ENCODE measurements at regions not wholly inside any gene's neighbourhood (a gene's known extent, or its start where the extent isn't known, plus 50 kb on each side); places are given as distances from the start of the nearest gene placed in this dataset.

DNA sequence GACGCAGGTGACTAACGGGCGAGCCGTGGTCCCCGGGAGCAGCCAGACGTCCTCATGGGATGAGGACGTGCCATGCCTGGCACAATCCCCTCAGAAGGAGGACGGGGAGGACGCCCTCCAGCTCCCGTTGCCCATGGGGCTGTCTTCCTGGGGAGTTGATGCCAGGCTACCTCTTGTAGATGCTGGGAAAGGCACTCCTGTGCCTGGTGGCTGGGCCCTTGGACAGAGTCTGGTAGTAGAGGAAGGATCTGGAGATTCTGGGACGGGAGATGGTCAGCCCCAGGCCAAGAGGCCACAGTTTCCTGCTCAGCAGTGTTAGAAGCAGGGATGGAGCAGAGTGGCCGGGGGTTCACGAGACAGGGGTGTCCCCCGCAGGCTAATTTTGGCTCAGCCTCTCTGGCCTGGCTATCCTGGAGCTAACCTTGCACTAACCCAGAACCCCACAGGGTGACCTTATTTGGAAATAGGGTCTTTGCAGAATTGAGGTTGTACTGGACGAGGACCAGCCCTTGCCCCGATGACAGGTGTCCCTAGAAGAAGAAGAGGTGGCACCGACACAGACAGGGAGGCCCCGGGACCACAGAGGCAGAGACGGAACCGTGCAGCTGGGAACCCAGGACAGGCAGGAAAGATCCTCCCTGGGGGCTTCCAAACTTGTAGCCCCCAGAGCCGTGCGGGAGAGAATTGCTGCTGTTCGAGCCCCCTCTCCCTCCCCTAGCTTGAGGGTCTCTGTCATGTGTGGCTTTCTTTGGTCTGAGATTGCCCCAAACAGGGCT lies 50.1 kb upstream of the ADRA2C start:
- DNase-seq (ENCODE audit: low spot score) = no peak

DNA sequence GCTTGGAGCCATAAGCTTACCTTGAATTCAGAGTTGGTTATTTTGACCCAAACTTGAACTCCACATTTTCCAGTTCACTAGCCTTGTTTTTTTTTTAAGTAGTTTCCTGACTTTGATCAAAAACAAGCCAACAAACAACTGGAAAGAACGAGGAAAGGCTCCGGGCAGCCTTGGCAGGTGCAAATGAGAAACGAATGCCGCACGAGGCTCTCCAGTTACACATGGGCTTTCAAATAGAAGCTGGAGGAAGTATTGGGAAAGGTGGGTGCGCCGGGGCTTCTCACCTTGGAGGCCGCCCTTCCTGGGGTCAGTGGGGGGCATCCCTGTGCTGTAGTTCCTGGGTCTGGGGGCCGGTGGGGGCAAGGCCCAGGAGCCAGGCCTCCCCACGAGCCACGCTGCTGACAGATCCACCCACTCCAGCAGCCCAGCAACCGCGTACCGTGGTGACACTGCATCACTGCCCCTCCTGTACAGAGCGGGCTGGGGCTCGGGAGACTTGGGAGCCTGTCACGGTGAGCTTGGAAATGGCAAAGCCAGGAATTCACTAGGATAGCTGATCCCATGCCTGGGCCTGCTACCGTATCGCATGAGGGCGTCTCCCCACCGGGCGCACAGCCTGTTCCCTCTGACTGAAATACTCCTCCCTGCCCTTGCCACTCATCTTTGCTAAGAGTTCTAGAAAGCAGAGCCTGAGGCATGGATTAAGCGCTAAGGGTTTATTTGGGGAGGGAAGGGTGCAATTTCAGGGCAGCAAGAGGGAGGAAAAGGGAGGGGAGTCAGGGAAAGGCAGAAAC lies 50.9 kb upstream of the ADRA2C start:
- no peak for DNase-seq (ENCODE audit: low spot score)

DNA sequence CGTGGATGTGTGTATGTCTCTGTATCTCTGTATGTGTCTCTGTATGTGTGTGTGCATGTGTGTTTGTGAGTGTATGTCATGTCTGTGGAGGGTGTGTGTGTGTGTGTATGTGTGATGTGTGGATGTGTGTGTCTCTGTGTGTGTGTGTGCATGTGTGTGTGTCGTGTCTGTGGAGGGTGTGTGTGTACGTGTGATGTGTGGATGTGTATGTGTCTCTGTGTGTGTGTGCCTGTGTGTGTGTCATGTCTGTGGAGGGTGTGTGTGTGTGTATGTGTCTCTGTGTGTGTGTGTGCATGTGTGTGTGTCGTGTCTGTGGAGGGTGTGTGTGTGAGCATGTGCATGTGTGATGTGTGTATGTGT lies 51.6 kb upstream of the ADRA2C start:
- DNase-seq (ENCODE audit: low spot score) = no peak

DNA sequence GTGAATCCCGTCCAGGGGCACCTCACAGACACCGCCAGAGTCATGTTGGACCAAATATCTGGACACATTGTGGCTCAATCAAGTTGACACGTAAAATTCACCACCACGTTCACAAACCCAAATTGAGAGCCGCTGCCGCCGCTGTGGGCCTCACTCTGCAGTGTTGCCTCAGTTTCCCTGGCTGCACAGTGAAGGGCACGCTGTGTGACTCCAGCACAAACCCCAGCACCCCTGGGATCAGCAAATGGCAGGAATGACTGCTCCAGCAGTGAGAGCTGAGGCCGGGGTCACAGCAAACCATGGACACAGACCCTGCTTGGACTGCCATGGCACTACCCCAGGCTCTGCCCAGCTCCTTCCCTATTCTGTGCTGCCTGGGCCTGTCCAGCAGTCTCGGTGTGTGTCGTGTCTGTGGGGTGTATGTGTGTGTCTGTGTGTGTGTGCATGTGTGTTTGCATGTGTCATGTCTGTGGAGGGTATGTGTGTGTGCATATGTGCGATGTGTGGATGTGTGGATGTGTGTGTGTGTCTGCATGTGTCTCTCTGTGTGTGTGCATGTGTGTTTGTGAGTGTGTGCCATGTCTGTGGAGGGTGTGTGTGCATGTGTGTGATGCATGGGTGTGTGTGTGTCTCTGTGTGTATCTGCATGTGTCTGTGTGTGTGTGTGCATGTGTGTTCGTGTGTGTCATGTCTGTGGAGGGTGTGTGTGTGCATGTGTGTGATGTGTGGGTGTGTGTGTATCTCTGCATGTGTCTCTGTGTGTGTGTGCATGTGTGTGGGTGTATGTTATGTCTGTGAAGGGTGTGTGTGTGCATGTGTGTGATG lies 52.2 kb upstream of the ADRA2C start:
- DNase-seq (ENCODE audit: low spot score) = no peak

DNA sequence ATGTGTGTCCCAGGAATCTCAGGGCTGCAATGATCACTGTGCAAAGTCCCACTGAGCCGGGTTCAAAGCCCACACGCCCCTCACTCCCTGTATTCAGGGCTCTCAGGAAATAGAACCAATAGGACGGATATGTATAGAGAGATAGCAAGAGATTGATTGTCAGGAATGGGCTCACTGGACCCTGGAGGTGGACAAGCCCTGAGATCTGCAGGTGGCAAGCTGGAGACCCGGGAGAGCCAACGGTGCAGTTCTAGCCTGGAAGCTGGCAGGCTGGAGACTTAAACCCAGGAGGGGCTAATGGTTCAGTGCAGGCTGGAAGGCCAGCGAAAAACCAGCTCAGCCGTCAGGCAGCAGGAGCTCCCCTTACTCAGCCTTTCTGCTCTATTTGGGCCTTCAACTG lies 52.8 kb upstream of the ADRA2C start:
- no peak for DNase-seq (ENCODE audit: low spot score)

DNA sequence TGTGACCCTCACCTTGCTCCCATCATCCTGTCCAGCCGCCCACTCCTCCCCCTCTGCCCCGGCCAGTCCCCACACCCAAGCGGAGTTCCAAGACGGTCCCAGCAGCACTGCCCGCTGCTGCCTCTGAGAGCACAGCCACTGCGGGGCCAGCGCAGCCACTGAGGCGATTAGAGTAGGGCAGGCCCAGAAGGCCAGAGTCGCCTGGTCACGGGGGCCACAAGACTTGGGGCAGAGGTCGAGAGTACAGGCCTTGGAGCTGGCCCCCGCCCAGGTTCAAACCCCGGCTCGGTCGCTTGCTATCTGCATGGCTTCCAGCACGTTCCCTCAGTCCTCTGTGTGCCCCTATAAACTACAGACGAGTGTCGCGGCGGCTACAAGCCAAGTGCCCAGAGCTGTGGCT lies 53.2 kb upstream of the ADRA2C start:
- DNase-seq (ENCODE audit: low spot score) = no peak

DNA sequence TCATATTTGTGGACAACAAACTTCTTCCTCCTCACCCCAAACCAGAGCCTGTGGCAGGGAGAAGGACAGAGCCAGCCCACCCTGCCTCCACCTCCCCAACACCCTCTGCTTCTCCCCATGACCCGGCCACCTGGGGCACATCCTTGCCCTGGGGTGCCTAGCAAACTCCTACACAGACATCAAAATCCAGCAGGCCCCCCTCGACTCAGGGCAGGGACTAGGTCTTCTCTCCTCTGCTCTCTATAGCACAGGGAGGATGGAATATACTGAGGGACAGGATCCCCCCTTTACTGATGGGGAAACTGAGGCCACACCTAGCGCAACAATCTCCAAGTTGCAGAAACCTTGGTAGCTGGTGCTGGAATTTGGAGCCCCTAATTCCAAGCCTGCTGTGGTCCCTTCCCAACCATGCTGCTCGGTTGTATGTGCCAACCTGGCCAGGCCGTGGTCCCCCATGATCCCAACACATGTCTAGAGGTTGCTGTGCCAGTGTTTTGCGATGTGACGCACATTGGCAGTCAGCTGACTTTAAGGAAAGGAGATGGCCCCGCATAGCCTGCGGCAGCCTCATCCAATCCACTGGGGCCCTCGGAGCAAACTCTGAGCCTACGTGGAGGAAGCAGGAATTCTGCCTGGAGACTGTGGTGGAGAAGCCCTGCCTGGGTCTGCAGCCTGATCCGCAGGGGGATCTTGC lies 53.9 kb upstream of the ADRA2C start:
- DNase-seq (ENCODE audit: low spot score) = no peak

DNA sequence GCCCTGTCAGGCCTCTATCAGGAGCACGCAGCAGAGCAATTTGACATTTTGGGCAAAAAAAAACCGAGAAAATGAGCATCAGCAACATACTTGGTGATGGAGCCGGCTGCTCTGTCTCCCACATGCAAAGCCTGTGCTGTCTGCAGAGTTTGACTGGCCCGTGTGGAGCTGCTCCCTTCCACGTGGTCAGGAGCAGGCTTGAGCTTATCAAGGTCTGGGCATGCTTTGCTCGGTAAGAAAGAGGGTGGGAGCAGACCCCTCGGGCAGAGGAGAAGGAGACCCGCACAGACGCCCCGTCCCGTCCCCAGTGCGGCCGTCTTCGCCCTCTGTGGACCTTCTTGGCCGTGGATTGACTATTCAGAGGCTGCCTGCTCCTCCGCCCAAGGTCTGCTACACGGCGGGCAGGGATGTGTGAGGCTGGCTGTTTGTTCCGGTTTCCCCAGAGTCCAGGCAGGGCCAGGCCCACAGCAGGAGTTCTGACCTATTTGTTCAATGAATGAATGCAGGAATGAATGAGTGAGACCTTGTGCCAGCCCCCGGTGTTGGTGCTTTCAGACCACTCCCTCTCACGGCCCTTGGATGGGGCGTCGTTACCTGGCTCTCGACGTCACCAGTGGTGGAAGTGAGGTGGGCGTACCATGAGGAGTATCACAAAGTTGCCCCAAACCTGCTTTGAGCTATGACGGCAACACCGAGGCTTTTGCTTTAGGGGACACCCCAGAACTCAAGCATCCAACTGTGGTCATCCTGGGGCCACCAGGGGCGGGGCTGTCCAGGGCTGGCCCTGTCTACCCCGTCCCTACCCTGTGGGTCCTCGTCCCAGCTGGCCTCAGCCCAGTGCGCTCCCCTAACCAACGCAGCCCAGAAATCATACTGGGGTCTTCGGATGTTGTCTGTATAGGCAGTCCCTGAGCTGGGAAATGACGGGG lies 54.7 kb upstream of the ADRA2C start:
- no peak for DNase-seq (ENCODE audit: low spot score)

DNA sequence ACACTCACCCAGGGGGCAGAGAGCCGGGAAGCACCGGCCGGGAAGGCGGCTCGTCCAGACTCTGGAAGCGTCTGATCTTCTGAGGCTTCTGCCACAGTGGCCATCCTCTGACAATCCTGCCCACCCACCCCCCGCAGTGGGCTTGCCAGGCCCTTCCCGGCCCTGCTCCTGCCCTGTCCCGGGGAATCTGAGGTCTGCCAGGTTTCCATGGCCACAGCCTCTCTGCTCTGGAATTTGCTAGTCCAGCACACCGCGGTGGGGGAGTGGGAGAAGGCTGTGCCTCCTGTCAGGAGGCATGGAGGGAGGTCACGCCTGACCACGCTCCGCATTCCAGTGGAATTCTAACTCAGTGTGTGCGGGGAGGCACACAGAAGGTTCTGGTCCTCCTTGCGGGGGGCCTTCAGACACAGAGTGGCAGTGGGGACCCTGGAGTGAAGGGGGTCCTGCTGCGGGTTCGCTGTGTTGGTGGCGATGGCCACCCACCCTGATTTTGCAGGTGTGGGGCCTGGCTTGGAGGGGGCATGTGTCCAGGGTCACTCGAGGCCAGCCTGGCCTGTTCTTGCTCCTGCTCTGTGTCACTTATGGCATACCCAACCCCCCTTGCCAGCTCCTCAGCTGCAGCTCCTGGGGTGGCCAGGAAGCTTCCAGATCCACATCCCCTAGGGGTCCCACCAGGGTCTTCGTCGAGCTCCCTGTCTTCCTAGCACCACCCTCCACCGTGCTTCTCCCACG lies 55.6 kb upstream of the ADRA2C start:
- peak; percentile 69 for DNase-seq (ENCODE audit: low spot score)

DNA sequence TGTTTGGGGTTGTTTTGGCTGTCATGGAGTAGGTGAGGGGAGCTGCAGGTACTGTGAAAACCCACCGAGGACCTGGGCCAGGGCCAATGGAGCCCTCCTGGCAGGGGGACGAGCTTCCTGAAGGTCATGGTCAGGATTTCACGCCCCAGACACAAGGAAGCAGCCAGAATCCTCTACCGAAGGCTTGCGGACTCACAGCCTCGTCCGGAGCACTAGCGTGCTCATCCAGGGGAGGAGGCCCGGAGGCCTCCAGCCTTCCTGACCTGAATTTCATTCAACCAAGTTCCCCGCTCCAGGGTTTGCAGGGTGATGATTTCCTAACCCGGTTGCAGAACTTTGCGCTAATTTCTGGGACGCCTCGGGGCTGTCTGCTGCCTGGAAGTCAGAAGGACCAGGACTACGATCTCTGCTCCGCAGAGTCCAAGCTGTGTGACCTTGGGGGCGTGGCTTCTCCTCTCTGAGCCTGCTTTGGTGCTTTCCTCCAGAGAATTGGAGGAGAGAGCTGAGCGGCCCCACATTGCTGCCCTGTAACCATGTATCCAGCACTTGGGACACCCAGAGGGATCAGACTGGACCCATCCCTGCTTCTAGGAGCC lies 56.2 kb upstream of the ADRA2C start:
- no peak for DNase-seq (ENCODE audit: low spot score)

DNA sequence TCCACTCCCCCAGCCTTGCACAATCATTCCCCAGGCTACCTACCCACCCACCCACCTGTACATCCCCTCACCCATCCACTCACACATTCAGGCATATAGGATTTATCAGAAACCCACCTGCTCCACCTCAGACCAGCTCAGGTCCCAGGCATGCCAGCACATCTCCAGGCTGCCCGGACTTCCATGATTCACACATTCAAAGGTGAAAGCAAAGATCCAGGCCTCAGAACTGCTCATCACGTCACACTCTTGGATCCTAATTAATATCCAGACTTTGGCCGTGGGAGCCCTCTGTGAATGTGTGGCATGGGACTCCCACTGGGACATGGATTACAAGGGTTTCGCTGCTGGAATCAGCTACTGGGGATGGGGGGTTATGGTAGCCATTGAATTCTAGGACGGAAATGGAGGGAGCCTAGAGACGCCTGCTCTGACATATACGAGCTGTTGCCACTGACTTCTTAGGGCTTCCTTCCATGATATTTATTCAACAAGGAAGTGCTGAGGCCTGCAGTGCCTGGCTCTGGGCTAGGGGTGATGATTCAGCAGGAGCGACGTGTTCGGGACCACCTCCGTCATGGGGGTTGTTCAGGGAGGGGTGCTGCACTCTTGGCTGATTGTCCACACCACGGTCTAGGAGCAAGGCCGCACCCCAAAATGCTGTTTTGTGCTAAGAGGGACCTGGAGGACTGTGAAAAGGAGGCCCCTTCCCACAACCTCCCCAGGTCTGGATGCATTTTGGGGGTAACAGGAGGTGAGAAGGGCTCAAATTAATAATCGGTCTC lies 56.9 kb upstream of the ADRA2C start:
- no peak for DNase-seq (ENCODE audit: low spot score)

DNA sequence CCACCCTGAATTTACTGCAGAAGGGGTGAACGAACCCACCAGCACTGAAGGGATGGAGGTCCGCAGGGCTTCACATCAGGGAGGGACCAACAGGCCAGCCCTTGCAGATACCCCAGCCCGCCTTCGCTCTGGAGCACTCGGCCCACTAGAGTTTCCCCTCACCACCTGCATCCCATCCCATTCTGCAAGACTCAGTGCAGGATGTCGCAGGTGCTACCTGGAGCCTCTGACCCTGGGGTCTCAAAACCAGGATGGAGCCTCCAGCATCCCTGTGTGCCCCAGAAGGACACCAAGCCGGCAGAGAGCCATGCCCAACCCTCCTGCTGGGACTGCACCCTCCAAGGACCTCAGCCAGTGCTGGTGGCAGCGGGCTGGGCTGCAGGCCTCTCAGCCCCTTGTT lies 57.6 kb upstream of the ADRA2C start:
- DNase-seq (ENCODE audit: low spot score) = no peak

DNA sequence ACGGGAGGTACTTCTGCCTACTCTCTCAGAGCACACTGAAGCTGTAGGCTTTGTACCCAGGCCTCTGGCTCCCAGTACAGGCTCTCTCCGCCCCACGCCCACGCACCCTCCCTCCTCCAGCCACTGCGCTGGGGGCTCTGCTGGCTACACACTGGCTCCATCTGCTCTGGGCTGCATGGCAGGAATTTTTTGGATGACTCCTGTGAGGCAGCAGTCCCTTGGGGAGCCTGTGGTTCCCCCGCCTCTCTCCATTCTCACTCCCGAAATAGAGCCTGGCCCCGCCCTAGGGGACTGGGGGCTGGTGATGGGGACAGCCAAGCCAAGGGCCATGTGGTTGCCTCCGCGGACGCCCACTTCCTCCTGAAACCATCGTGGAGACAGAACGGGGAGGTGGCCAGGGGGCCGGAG lies 58.1 kb upstream of the ADRA2C start:
- DNase-seq (ENCODE audit: low spot score) = no peak

DNA sequence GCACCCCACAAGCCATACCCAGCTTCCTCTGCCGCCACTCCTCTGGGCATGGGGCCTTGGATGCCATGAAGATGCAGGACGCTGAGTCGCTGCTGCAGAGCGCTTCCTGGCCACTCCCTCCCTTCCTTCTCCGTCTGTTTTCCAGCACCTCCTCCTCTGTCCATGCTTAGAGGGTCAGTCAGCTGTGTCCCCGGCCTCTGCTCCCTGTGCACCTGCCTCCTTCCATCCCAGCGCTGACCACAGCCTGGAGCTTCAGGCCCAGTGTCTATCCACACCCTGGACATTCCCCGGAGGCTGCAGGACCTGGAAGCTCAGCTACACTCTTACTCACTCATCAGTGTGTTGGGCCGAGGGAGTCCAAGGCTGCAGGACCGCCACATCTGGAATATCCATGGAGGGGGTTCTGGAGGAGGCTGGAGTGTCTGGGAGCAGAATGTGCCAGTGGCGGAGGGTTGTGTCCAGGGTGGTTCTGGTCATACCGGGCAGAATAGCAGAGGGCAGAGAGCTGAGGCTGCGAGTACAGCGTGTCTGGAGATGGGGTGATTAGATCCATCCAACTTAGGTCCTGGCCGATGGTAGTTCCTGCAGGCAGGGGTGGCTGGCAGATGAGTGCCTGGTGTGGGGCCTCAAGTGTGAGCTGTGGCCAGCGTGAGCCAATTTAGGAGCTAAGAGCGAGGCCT lies 58.6 kb upstream of the ADRA2C start:
- no peak for DNase-seq (ENCODE audit: low spot score)

DNA sequence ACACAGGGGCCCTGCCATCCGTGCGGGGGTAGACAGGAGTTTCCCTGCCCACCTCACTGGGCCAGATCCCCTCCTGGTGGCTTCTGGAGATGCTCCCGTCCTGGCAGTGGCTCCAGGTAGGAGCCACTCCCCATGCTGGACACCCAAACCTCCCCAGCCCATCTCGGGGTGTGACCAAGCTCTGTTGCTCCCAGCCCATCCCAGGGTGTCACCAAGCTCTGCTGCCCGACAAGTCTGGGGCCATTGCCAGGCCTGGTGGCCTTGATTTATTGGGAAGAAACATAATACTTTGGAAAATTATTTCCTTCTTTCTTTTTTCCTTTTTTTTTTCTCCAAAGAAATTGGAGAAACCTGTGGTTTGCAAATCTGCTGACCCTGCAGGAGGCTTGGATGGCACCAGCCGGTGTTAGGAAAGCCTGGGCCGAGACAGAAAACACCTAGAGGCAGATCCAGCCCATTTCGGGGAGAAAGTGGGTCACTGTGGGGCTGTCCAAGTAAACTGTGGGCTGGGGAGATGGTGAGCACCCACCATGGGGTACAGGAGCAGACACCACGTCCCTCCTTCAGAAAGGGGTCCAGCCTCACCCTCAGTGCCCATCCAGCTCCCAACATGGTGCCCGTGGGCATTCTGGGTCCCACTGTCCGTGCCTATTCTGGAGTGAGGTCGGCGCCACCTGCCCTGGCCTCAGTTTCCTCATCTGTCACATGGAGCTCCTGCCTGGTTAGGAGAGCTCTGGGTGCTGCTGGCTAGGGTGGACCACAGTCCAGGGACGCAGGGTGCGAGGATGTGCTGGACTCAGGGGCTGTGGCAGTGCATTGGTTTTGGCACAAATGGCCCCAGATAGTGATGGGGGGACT lies 59.4 kb upstream of the ADRA2C start:
- no peak for DNase-seq (ENCODE audit: low spot score)

DNA sequence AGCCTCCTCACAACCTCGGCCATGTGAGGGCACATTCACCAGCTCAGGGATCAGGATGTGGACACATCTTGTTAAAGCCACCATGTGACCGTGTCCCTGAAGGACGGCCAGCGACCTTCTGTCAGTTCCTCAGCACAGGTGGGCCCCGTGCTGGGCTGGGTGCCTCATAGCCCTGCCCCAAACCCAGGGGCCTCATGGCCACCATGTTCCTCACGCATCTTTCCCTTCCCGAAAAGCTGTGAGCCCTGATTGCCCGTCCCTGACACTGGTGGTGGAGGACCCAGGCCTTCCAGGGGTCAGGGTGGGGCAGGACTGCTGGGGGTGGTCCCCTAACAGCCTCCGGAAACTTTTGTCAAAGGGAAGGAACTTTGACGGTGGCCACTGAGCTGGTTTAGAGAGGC lies 60.1 kb upstream of the ADRA2C start:
- DNase-seq (ENCODE audit: low spot score) = no peak

DNA sequence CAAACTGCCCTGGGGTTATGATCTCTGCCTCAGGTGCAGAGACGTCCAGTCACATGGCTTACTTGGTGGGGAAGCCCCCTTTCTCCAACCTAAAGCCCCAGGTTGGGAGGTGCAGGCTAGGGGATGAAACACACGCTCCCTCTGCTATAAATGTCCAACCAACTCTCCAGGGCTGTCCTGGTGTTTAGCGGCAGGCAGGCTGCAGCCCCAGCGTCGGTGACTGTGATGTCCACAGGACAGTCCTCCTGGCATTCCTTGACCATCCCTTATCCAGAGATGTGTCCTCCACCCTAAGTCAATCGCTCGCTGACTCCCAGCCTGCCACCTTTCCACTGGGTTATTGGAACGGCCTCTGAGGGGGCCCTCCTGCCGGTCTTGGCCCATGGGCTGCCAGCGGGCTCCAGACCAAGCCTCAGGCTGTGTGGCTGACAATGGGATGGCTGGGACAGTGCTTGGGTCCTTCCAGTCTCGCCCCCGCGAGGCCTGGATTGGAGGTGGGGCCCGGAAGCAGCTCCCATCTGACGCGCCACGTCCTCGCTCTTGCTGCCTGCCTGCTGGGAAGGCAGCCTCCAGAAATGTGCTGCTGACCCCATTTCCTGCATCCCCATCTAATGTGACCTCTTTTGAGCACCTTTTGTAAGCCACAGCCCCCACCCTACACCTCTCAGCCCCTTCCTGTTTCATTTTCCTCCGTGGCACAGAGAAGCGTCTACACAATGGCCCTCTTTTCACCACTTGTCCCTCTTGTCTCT lies 60.8 kb upstream of the ADRA2C start:
- DNase-seq (ENCODE audit: low spot score) = no peak

Data from iPS-NIHi11 (cell line).